Bronchial epithelial cell (primary cell): ENCODE measurements at regions not wholly inside any gene's neighbourhood (a gene's known extent, or its start where the extent isn't known, plus 50 kb on each side); places are given as distances from the start of the nearest gene placed in this dataset.

Experiments
- DNase-seq: peaks from one replicate; pipeline ENCODE4 v3.0.0-alpha.2; 2010; ENCODE audit warnings: low read depth
- FAIRE-seq: peaks from 2 replicates; lab custom pipeline; 2011; peaks lifted over from hg19 to GRCh38; lab: Jason Lieb, UNC
- H3K27me3 ChIP-seq: 2 replicates; pipeline ENCODE4 v1.5.1; 2011; ENCODE audit warnings: low read length; ENCODE audit not compliant: control insufficient read depth, insufficient read depth
- H3K36me3 ChIP-seq: 2 replicates; pipeline ENCODE4 v1.5.1; 2011; ENCODE audit warnings: low read length; ENCODE audit not compliant: control insufficient read depth, insufficient read depth
- H3K4me3 ChIP-seq: 2 replicates; pipeline ENCODE4 v1.5.1; 2011; ENCODE audit warnings: mild to moderate bottlenecking, low read depth, low read length, control low read depth
- CTCF ChIP-seq: IDR thresholded peaks from 2 replicates; pipeline ENCODE4 v1.5.1; 2011; ENCODE audit warnings: mild to moderate bottlenecking, moderate library complexity, low read length, control low read depth, inconsistent platforms; ENCODE audit not compliant: insufficient read depth, severe bottlenecking

- DNase-seq (no peak), FAIRE-seq (no peak)
These were observed 230.5 kb downstream of the TTC32 start for GRCh38 chr2:19671311-19671710.

GRCh38 chr2:19670303-19670702 is 231.5 kb downstream of the TTC32 start:
- Histone ChIP-seq H3K27me3 (peaks cover 2% of the 10 kb centered on the region), H3K4me3 (no peak overlapping the region), H3K36me3 (no peaks in the 10 kb centered on the region)
- DNase-seq (no peak), FAIRE-seq (no peak)
- no peak for TF ChIP-seq CTCF

More at GRCh38 chr2:19671311-19671710, 230.5 kb downstream of the TTC32 start:
- Histone ChIP-seq H3K27me3 (peaks cover 2% of the 10 kb centered on the region), H3K4me3 (no peak overlapping the region), H3K36me3 (no peaks in the 10 kb centered on the region)
- no peak for TF ChIP-seq CTCF

GRCh38 chr2:19669559-19669958 is 232.2 kb downstream of the TTC32 start:
- FAIRE-seq (no peak), DNase-seq (no peak)
- no peak for TF ChIP-seq CTCF
- Histone ChIP-seq H3K27me3 (peaks cover 2% of the 10 kb centered on the region), H3K4me3 (no peak overlapping the region), H3K36me3 (no peaks in the 10 kb centered on the region)

- Histone ChIP-seq H3K4me3 (no peak overlapping the region), H3K27me3 (peaks cover 2% of the 10 kb centered on the region), H3K36me3 (no peaks in the 10 kb centered on the region)
- TF ChIP-seq CTCF = no peak
- DNase-seq (no peak), FAIRE-seq (peak; percentile 86)
These were observed 232.7 kb downstream of the TTC32 start for GRCh38 chr2:19669126-19669525.

GRCh38 chr2:19667536-19667949 is 234.2 kb downstream of the TTC32 start:
- no peak for DNase-seq
- peaks cover 2% of the 10 kb centered on the region for H3K27me3 ChIP-seq
- H3K36me3 ChIP-seq = no peaks in the 10 kb centered on the region
- no peak for TF ChIP-seq CTCF
- FAIRE-seq = no peak
- H3K4me3 ChIP-seq = no peak overlapping the region

GRCh38 chr2:19667085-19667484 is 234.7 kb downstream of the TTC32 start:
- peak; percentile 37 for TF ChIP-seq CTCF
- FAIRE-seq (no peak), DNase-seq (peak; percentile 52)
- Histone ChIP-seq H3K4me3 (no peak overlapping the region), H3K36me3 (no peaks in the 10 kb centered on the region), H3K27me3 (peaks cover 2% of the 10 kb centered on the region)
